ENCODE measurements at regions not wholly inside any gene's neighbourhood (a gene's known extent, or its start where the extent isn't known, plus 50 kb on each side); places are given as distances from the start of the nearest gene placed in this dataset.

- TF ChIP-seq POLR2AphosphoS5 (IDR thresholded peaks at IDR 0.05): no peak
- TF ChIP-seq EP300 (IDR thresholded peaks at IDR 0.05): no peak
Observed at GRCh38 chr9:20262611-20263010, 359.7 kb downstream of the MLLT3 start.

All from suprapubic skin (tissue), 4 donors.